ENCODE measurements at regions not wholly inside any gene's neighbourhood (a gene's known extent, or its start where the extent isn't known, plus 50 kb on each side); places are given as distances from the start of the nearest gene placed in this dataset.

DNA sequence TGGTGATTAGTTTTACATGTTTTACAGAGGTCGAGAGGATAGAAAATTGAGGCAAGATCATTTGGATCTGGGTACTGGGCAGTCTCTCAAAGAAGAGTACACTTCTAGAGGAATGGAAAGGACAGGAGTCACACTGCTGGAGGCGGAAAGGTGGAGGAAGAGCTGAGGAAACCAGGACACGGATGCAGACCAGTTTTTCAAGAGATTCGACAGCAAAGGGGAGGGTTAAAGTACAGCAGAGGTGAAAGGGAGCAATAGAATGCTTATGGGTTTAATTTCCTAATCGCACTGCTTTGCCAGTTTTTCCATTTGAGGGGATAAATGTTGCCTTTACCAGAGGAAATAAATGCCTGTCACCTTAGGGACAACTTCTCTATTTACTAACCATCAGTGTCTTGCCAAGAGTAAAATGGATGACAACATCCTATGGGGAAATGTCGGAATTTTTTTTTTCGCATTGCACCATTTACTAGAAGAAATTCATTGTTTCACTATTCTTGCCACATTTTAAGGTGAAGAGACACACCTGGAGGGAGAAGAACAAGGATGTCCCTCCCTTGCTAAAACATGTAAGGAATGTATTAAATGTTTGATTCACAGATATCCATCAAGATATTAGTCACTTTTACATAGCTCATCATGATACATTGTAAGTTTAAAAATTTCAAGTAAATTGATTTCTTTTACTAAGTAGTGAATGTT lies 226.6 kb downstream of the COL12A1 start:
- H3K9ac ChIP-seq (ENCODE audit: low read depth, low read length), result no peak overlapping the region
- H3K9me3 ChIP-seq (replicated peaks; ENCODE audit: low read length), result no peaks in the 10 kb centered on the region
- H3K4me2 ChIP-seq (ENCODE audit: low read length), result no peak overlapping the region
- no peak overlapping the region for H3K4me3 ChIP-seq (ENCODE audit: low read length)
- no peaks in the 10 kb centered on the region for H3K36me3 ChIP-seq (ENCODE audit: insufficient read depth, low read length)
- no peaks in the 10 kb centered on the region for H3K27me3 ChIP-seq (ENCODE audit: control insufficient read depth, insufficient read depth, low read length)
- H3K4me1 ChIP-seq (ENCODE audit: control insufficient read depth, insufficient read depth, low read length), result no peaks in the 10 kb centered on the region

DNA sequence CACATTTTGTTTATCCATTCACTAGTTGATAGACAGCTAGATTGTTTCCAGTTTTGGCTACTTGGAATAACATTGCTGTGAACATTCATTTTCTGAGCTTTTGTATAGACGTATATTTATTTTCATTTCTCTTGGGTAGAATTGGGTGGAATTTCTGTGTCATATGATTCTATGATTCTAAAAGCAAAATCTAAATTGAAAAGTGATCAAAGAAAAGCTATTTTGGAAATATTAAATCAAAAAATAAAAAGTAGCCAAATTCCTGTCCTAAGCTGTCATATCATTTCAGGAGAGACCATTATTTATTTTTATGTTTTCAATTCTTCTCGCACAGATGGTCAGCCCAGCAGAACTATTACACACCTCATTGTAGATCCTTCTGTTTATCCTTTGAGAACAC lies 229.2 kb downstream of the COL12A1 start:
- no peaks in the 10 kb centered on the region for H3K9me3 ChIP-seq (replicated peaks; ENCODE audit: low read length)
- no peak overlapping the region for H3K4me3 ChIP-seq (ENCODE audit: low read length)
- no peak overlapping the region for H3K4me2 ChIP-seq (ENCODE audit: low read length)
- no peaks in the 10 kb centered on the region for H3K4me1 ChIP-seq (ENCODE audit: control insufficient read depth, insufficient read depth, low read length)
- H3K9ac ChIP-seq (ENCODE audit: low read depth, low read length), result no peak overlapping the region
- H3K27me3 ChIP-seq (ENCODE audit: control insufficient read depth, insufficient read depth, low read length), result no peaks in the 10 kb centered on the region
- no peaks in the 10 kb centered on the region for H3K36me3 ChIP-seq (ENCODE audit: insufficient read depth, low read length)

DNA sequence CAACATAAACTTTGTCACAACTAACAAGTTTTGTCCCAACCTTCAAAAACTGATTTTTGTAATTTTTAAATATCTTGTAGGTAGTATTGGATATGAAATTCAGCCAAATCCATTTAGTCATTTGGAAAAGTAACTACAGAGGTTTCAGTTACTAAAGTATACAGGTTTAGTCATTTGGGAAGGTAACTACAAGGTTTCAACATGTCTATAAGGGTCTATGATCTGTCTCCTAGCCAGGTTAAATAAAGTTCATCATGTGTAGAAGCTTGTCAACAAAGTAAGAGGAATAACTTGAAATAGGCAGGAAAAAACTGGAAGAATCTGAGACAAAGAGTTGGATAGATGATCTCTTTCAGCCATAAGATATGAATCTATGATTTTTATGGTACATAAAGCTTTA lies 229.8 kb downstream of the COL12A1 start:
- Histone ChIP-seq H3K9ac (ENCODE audit: low read depth, low read length) (no peak overlapping the region), H3K4me1 (ENCODE audit: control insufficient read depth, insufficient read depth, low read length) (no peaks in the 10 kb centered on the region), H3K9me3 (replicated peaks; ENCODE audit: low read length) (no peaks in the 10 kb centered on the region), H3K4me3 (ENCODE audit: low read length) (no peak overlapping the region), H3K36me3 (ENCODE audit: insufficient read depth, low read length) (no peaks in the 10 kb centered on the region), H3K27me3 (ENCODE audit: control insufficient read depth, insufficient read depth, low read length) (no peaks in the 10 kb centered on the region), H3K4me2 (ENCODE audit: low read length) (no peak overlapping the region)

DNA sequence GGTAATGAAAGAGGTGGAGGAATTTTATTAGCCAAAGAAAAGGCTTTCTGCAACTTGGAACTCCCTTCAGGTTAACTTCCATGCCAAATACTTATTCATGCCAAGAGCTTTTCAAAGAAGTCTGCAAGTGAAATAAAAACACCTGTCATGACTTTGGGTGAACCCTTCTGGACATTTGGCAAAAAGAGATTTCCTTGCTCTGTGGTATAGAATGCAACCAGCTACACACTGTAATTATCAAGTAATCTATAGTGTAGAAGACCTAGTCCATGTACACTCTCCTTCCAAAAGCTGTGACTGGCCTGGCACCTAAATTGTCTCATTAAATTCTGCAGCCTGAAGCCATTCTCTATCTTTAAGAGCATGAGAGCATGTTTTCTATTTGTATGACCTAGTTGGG lies 232.3 kb downstream of the COL12A1 start:
- no peaks in the 10 kb centered on the region for H3K4me1 ChIP-seq (ENCODE audit: control insufficient read depth, insufficient read depth, low read length)
- H3K36me3 ChIP-seq (ENCODE audit: insufficient read depth, low read length), result no peaks in the 10 kb centered on the region
- H3K4me3 ChIP-seq (ENCODE audit: low read length), result no peak overlapping the region
- H3K9me3 ChIP-seq (replicated peaks; ENCODE audit: low read length), result no peaks in the 10 kb centered on the region
- no peak overlapping the region for H3K4me2 ChIP-seq (ENCODE audit: low read length)
- no peaks in the 10 kb centered on the region for H3K27me3 ChIP-seq (ENCODE audit: control insufficient read depth, insufficient read depth, low read length)
- H3K9ac ChIP-seq (ENCODE audit: low read depth, low read length), result no peak overlapping the region

DNA sequence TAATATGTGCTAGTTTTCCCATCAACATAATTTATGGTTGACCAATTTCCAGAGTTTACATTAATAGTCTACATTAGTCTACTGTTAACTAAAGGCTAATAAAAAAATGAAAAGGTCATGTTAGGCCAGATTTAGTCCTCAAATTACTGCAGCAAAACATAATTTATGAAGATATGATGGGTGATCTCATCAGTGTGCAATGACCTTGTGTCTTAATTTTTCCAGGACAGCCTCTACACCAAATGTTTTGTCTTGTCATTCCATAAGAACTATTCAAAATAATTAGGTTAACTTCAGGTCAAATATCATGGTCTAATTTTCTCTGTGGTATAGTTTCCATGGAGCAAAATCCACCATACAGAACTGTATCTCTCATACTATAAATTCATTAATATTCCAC lies 234.2 kb downstream of the COL12A1 start:
- H3K4me2 ChIP-seq (ENCODE audit: low read length), result no peak overlapping the region
- H3K4me1 ChIP-seq (ENCODE audit: control insufficient read depth, insufficient read depth, low read length), result no peaks in the 10 kb centered on the region
- no peak overlapping the region for H3K4me3 ChIP-seq (ENCODE audit: low read length)
- no peak overlapping the region for H3K9ac ChIP-seq (ENCODE audit: low read depth, low read length)
- H3K9me3 ChIP-seq (replicated peaks; ENCODE audit: low read length), result no peaks in the 10 kb centered on the region
- no peaks in the 10 kb centered on the region for H3K36me3 ChIP-seq (ENCODE audit: insufficient read depth, low read length)
- H3K27me3 ChIP-seq (ENCODE audit: control insufficient read depth, insufficient read depth, low read length), result no peaks in the 10 kb centered on the region

DNA sequence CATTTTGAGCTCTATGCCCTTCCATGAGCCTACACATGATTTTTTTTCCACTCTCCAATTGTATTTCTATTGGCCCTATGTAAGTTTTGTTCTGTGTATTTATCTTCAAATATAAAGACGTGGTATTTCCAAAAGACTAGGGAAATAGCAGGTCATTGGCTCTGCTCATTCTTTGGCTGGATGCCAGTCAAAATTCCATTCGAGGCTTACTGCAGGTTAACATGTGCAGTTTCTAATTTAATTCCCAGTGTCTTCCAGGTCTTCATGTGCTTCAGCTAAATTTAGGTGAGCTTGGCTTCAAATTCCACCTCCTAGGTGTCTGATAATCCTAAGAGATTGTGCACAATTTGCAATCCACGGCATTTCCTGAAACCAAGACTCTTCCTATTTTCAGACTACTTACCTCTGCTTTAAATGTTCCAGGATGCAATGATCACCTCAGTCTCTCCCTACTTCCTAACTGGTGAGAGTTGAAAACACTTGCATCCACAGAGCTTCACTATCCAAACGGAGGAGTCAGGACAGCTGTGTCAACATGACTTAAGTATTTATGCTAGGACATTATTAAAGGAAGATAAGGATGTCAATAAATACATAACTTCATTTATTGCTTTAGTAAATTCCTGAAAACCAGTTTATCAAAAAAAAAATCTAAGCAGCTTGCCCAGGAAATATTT lies 236.1 kb downstream of the COL12A1 start:
- Histone ChIP-seq H3K4me2 (ENCODE audit: low read length) (no peak overlapping the region), H3K4me3 (ENCODE audit: low read length) (no peak overlapping the region), H3K9ac (ENCODE audit: low read depth, low read length) (no peak overlapping the region)

DNA sequence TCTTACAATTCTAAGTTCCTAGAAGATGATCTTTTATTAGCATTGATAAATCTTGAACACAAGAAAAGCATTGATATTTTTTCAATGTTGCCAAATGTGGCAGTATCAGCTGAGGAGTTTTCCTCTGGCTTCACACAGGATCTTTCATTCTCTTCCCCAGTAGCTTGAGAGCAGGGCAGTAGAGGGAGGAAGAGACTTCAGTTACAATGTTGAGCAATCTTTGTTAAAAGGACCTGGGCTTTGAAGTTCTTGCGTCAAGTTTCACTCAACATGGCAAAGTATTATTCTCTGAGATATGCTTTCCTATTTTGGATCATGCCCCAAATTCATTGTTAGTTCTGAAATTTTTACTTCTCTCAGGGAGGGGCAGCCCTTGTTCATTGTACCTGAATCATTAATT lies 238.0 kb downstream of the COL12A1 start:
- no peaks in the 10 kb centered on the region for H3K27me3 ChIP-seq (ENCODE audit: control insufficient read depth, insufficient read depth, low read length)
- no peak overlapping the region for H3K4me3 ChIP-seq (ENCODE audit: low read length)
- no peaks in the 10 kb centered on the region for H3K9me3 ChIP-seq (replicated peaks; ENCODE audit: low read length)
- no peak overlapping the region for H3K4me2 ChIP-seq (ENCODE audit: low read length)
- no peaks in the 10 kb centered on the region for H3K36me3 ChIP-seq (ENCODE audit: insufficient read depth, low read length)
- no peak overlapping the region for H3K9ac ChIP-seq (ENCODE audit: low read depth, low read length)
- no peaks in the 10 kb centered on the region for H3K4me1 ChIP-seq (ENCODE audit: control insufficient read depth, insufficient read depth, low read length)

More for the DNA sequence above, 236.1 kb downstream of the COL12A1 start:
- H3K4me1 ChIP-seq (ENCODE audit: control insufficient read depth, insufficient read depth, low read length), result no peaks in the 10 kb centered on the region
- H3K36me3 ChIP-seq (ENCODE audit: insufficient read depth, low read length), result no peaks in the 10 kb centered on the region
- H3K27me3 ChIP-seq (ENCODE audit: control insufficient read depth, insufficient read depth, low read length), result no peaks in the 10 kb centered on the region
- H3K9me3 ChIP-seq (replicated peaks; ENCODE audit: low read length), result no peaks in the 10 kb centered on the region

DNA sequence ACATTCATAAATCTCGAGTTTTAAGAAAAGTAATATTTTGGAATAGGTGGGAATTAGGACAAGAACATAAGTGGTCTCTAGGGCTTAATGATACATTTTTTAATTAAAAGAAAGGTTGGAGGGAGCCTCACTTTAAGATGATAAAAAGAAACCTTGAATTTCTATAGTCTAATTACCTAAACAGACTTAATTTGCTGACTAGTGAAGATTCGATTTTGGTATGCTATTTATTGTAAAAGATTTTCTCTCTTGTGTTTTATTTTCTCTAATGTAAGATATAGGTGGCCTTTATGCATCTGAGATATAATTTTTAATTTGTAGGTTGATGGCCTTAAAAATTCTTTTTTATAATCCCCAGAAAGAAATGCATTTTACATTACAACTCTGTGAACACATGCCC lies 239.1 kb downstream of the COL12A1 start:
- no peaks in the 10 kb centered on the region for H3K4me1 ChIP-seq (ENCODE audit: control insufficient read depth, insufficient read depth, low read length)
- H3K36me3 ChIP-seq (ENCODE audit: insufficient read depth, low read length), result no peaks in the 10 kb centered on the region
- no peak overlapping the region for H3K4me3 ChIP-seq (ENCODE audit: low read length)
- no peaks in the 10 kb centered on the region for H3K27me3 ChIP-seq (ENCODE audit: control insufficient read depth, insufficient read depth, low read length)
- H3K9me3 ChIP-seq (replicated peaks; ENCODE audit: low read length), result no peaks in the 10 kb centered on the region
- H3K9ac ChIP-seq (ENCODE audit: low read depth, low read length), result no peak overlapping the region
- H3K4me2 ChIP-seq (ENCODE audit: low read length), result no peak overlapping the region

DNA sequence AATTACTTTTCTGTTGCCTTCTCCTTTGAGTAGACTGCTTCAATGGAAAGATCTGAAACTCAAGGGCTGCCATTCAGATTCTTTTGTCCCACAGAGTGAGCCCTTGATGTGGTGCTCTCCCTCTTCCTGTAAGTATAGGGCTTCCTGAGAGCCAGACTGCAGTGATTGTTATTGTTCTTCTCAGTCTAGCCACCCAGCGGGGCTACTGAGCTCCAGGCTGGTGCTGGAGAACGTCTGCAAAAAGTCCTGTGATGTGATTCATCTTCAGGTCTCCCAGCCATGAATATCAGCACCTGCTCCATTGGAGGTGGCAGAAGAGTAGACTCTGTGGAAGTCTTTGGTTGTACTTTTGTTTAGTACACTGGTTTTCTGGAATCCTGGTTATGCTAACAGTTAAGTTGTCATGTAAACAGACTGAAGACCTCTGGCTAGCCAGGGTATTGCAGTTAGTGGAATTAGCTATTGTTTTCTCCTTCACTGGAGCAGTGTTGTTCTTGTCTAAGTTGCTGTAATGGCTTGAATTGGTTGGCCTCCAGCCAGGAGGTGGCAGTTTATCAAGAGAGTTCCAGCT lies 240.9 kb downstream of the COL12A1 start:
- Histone ChIP-seq H3K9me3 (replicated peaks; ENCODE audit: low read length) (no peaks in the 10 kb centered on the region), H3K4me3 (ENCODE audit: low read length) (no peak overlapping the region), H3K36me3 (ENCODE audit: insufficient read depth, low read length) (no peaks in the 10 kb centered on the region), H3K4me1 (ENCODE audit: control insufficient read depth, insufficient read depth, low read length) (no peaks in the 10 kb centered on the region), H3K27me3 (ENCODE audit: control insufficient read depth, insufficient read depth, low read length) (no peaks in the 10 kb centered on the region), H3K4me2 (ENCODE audit: low read length) (no peak overlapping the region), H3K9ac (ENCODE audit: low read depth, low read length) (no peak overlapping the region)

DNA sequence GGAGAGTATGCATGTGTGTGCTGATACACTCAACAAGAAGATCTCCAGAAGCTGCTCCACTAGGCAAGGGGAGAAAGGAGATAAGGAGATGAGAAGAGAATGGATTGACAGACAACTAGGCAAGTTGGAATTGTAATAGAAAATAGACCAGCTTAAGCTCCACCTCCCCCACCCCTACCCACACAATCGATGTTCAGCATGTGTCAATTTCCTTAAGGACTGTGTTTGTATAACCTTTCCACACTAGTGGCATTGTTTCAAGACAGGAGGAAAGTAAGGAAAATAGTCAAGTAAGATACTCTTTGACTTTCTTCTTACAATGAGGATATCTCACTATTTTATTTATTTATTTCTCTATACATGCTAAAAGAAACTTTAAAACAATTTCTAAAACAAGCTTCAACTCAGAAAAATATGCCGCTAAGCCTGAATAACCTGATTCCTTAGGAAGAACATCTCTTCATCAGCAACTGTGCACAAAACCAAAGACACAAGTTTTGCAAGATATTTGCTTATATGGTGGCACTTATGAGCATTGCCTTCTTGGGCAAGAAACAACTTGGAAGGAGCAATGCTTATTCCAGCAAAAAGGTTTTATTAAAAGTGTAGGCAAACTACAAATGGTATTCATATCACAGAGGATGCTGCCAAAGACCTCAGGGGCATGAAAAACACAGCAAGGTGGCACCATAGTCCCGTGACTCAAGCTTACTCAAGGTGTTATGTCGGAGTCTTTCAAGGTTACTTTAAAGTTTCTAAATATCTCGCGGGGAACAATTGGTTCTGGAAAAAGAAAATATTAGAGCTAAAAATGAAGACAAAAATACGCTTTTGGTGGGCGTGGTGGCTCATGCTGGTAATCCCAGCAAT lies 249.1 kb downstream of the COL12A1 start:
- Histone ChIP-seq H3K9me3 (replicated peaks; ENCODE audit: low read length) (no peaks in the 10 kb centered on the region), H3K4me3 (ENCODE audit: low read length) (no peak overlapping the region), H3K27me3 (ENCODE audit: control insufficient read depth, insufficient read depth, low read length) (no peaks in the 10 kb centered on the region), H3K4me1 (ENCODE audit: control insufficient read depth, insufficient read depth, low read length) (no peaks in the 10 kb centered on the region), H3K9ac (ENCODE audit: low read depth, low read length) (no peak overlapping the region), H3K4me2 (ENCODE audit: low read length) (no peak overlapping the region), H3K36me3 (ENCODE audit: insufficient read depth, low read length) (no peaks in the 10 kb centered on the region)

DNA sequence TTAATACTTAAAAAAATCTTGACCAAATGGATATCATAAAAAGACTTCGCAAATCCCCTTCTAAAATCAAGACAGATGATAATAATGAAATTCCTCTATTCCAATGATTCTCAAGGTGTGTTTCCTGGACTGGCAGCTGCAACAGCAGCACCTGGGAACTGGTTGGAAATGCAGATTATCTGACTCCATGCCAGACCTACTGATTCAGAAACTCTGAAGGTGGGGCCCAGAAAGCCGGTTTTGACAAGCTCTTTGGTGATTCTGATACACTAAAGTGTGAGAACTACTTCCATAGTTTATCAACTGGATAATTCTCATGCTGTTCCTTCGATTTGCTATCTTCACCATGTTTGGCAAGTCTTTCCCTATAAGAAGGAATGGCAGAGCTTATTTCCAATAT lies 252.1 kb downstream of the COL12A1 start:
- no peaks in the 10 kb centered on the region for H3K36me3 ChIP-seq (ENCODE audit: insufficient read depth, low read length)
- no peak overlapping the region for H3K4me3 ChIP-seq (ENCODE audit: low read length)
- H3K9ac ChIP-seq (ENCODE audit: low read depth, low read length), result no peak overlapping the region
- no peaks in the 10 kb centered on the region for H3K9me3 ChIP-seq (replicated peaks; ENCODE audit: low read length)
- H3K27me3 ChIP-seq (ENCODE audit: control insufficient read depth, insufficient read depth, low read length), result no peaks in the 10 kb centered on the region
- H3K4me1 ChIP-seq (ENCODE audit: control insufficient read depth, insufficient read depth, low read length), result no peaks in the 10 kb centered on the region
- H3K4me2 ChIP-seq (ENCODE audit: low read length), result no peak overlapping the region
